ENCODE measurements at regions not wholly inside any gene's neighbourhood (a gene's known extent, or its start where the extent isn't known, plus 50 kb on each side); places are given as distances from the start of the nearest gene placed in this dataset.

GRCh38 chr2:217218269-217219163 is 358.7 kb upstream of the TNP1 start:
- no peak for DNase-seq

- no peak for DNase-seq
Observed at GRCh38 chr2:217216982-217217381, 357.1 kb upstream of the TNP1 start.

GRCh38 chr2:217216316-217216715 is 356.5 kb upstream of the TNP1 start:
- no peak for DNase-seq

GRCh38 chr2:217215877-217216276 is 356.0 kb upstream of the TNP1 start:
- DNase-seq = no peak

GRCh38 chr2:217208867-217209266 is 349.0 kb upstream of the TNP1 start:
- no peak for DNase-seq

GRCh38 chr2:217207699-217208010 is 347.8 kb upstream of the TNP1 start:
- DNase-seq = no peak

- no peak for DNase-seq
Observed at GRCh38 chr2:217206907-217207698, 347.2 kb upstream of the TNP1 start.

- DNase-seq = no peak
Observed at GRCh38 chr2:217206016-217206725, 346.3 kb upstream of the TNP1 start.

GRCh38 chr2:217204358-217204757 is 344.5 kb upstream of the TNP1 start:
- no peak for DNase-seq

GRCh38 chr2:217203086-217203485 is 343.2 kb upstream of the TNP1 start:
- DNase-seq = no peak

GRCh38 chr2:217199255-217199630 is 339.4 kb upstream of the TNP1 start:
- no peak for DNase-seq

GRCh38 chr2:217195658-217196446 is 336.0 kb upstream of the TNP1 start:
- no peak for DNase-seq

- no peak for DNase-seq
Observed at GRCh38 chr2:217195016-217195415, 335.2 kb upstream of the TNP1 start.

- DNase-seq = no peak
Observed at GRCh38 chr2:217193431-217194340, 333.8 kb upstream of the TNP1 start.

- no peak for DNase-seq
Observed at GRCh38 chr2:217192366-217192765, 332.5 kb upstream of the TNP1 start.

GRCh38 chr2:217189747-217190146 is 329.9 kb upstream of the TNP1 start:
- DNase-seq = no peak

- DNase-seq = no peak
Observed at GRCh38 chr2:217189131-217189530, 329.3 kb upstream of the TNP1 start.

GRCh38 chr2:217186668-217187159 is 326.9 kb upstream of the TNP1 start:
- no peak for DNase-seq

GRCh38 chr2:217186152-217186551 is 326.3 kb upstream of the TNP1 start:
- DNase-seq = no peak

- DNase-seq = no peak
Observed at GRCh38 chr2:217185265-217185995, 325.6 kb upstream of the TNP1 start.

GRCh38 chr2:217184242-217184641 is 324.4 kb upstream of the TNP1 start:
- DNase-seq = no peak
